H9 (cell line): ENCODE measurements at regions not wholly inside any gene's neighbourhood (a gene's known extent, or its start where the extent isn't known, plus 50 kb on each side); places are given as distances from the start of the nearest gene placed in this dataset.

Source experiments
- DNase-seq: peaks from one replicate; pipeline ENCODE4 v3.0.0-alpha.2; 2017
- H2AFZ ChIP-seq: one replicate; pipeline ENCODE4 v1.6.1; 2013; ENCODE audit warnings: mild to moderate bottlenecking, low read length, control low read depth, moderate library complexity
- H2AK5ac ChIP-seq: 2 replicates; pipeline ENCODE4 v1.6.1; 2013; ENCODE audit warnings: low read length, control low read depth, mixed read lengths; ENCODE audit not compliant: insufficient read length
- H2BK120ac ChIP-seq: one replicate; pipeline ENCODE4 v1.6.1; 2013; ENCODE audit warnings: low read depth, mild to moderate bottlenecking, low read length, control low read depth, inconsistent platforms; ENCODE audit not compliant: poor library complexity, severe bottlenecking
- H2BK12ac ChIP-seq: 2 replicates; pipeline ENCODE4 v1.6.1; 2013; ENCODE audit warnings: low read length, control low read depth, mixed read lengths, low read depth; ENCODE audit not compliant: insufficient read length
- H2BK15ac ChIP-seq: 2 replicates; pipeline ENCODE4 v1.6.1; 2013; ENCODE audit warnings: low read depth, low read length, control low read depth
- H2BK20ac ChIP-seq: one replicate; pipeline ENCODE4 v1.6.1; 2013; ENCODE audit warnings: low read depth, mild to moderate bottlenecking, low read length, control low read depth, inconsistent platforms; ENCODE audit not compliant: poor library complexity, severe bottlenecking
- H2BK5ac ChIP-seq: 2 replicates; pipeline ENCODE4 v1.6.1; 2013; ENCODE audit warnings: low read length, control low read depth, mixed read lengths; ENCODE audit not compliant: insufficient read length
- H3K14ac ChIP-seq: 2 replicates; pipeline ENCODE4 v1.6.1; 2013; ENCODE audit warnings: low read length, control low read depth; ENCODE audit not compliant: insufficient read depth
- H3K18ac ChIP-seq: 2 replicates; pipeline ENCODE4 v1.6.1; 2013; ENCODE audit warnings: low read depth, mild to moderate bottlenecking, mixed read lengths, low read length, control low read depth; ENCODE audit not compliant: insufficient read length
- H3K23ac ChIP-seq: 2 replicates; pipeline ENCODE4 v1.6.1; 2013; ENCODE audit warnings: low read length, control low read depth, mixed read lengths, low read depth; ENCODE audit not compliant: insufficient read length
- H3K23me2 ChIP-seq: 2 replicates; pipeline ENCODE4 v1.6.1; 2013; ENCODE audit warnings: low read depth, mild to moderate bottlenecking, mixed read lengths, low read length, control low read depth; ENCODE audit not compliant: insufficient read length, poor library complexity, severe bottlenecking
- H3K27ac ChIP-seq: 2 replicates; pipeline ENCODE4 v1.5.1; 2013; ENCODE audit warnings: low read length, control low read depth, mixed read lengths, low read depth; ENCODE audit not compliant: insufficient read length
- H3K27me3 ChIP-seq: 2 replicates; pipeline ENCODE4 v1.6.1; 2013; ENCODE audit warnings: low read length, control low read depth, inconsistent platforms; ENCODE audit not compliant: insufficient read depth
- H3K4ac ChIP-seq: 2 replicates; pipeline ENCODE4 v1.6.1; 2013; ENCODE audit warnings: low read depth, mild to moderate bottlenecking, control low read depth, inconsistent platforms, low read length, moderate library complexity
- H3K4me1 ChIP-seq: 2 replicates; pipeline ENCODE4 v1.6.1; 2013; ENCODE audit warnings: low read length, control low read depth, inconsistent platforms; ENCODE audit not compliant: insufficient read depth
- H3K4me2 ChIP-seq: 2 replicates; pipeline ENCODE4 v1.6.1; 2013; ENCODE audit warnings: low read length, control low read depth, mixed read lengths; ENCODE audit not compliant: insufficient read length, insufficient read depth
- H3K56ac ChIP-seq: 2 replicates; pipeline ENCODE4 v1.6.1; 2013; ENCODE audit warnings: low read depth, mild to moderate bottlenecking, mixed read lengths, low read length, control low read depth; ENCODE audit not compliant: insufficient read length
- H3K79me1 ChIP-seq: 2 replicates; pipeline ENCODE4 v1.6.1; 2013; ENCODE audit warnings: low read depth, mild to moderate bottlenecking, moderate library complexity, low read length, control low read depth, inconsistent platforms; ENCODE audit not compliant: insufficient read depth, poor library complexity, severe bottlenecking
- H3K79me2 ChIP-seq: 2 replicates; pipeline ENCODE4 v1.6.1; 2013; ENCODE audit warnings: low read length, control low read depth, inconsistent platforms; ENCODE audit not compliant: insufficient read depth
- H3K9ac ChIP-seq: 2 replicates; pipeline ENCODE4 v1.6.1; 2013; ENCODE audit warnings: low read length, control low read depth, mixed read lengths; ENCODE audit not compliant: insufficient read length; ENCODE audit errors: extremely low read depth
- H3K9me3 ChIP-seq: one replicate; pipeline ENCODE4 v1.6.1; 2013; ENCODE audit warnings: low read depth, low read length, inconsistent platforms; ENCODE audit not compliant: control insufficient read depth
- H3T11ph ChIP-seq: one replicate; pipeline ENCODE4 v1.6.1; 2013; ENCODE audit warnings: mild to moderate bottlenecking, low read length, control low read depth, inconsistent platforms
- H4K20me1 ChIP-seq: one replicate; pipeline ENCODE4 v1.6.1; 2013; ENCODE audit not compliant: control insufficient read depth, insufficient read length, insufficient read depth
- H4K5ac ChIP-seq: 2 replicates; pipeline ENCODE4 v1.6.1; 2013; ENCODE audit warnings: low read depth, mild to moderate bottlenecking, mixed read lengths, low read length, control low read depth; ENCODE audit not compliant: insufficient read length
- H4K8ac ChIP-seq: replicated peaks from 2 replicates; pipeline ENCODE4 v1.6.1; 2013; ENCODE audit warnings: low read length, control low read depth, mixed read lengths, low read depth; ENCODE audit not compliant: insufficient read length
- H4K91ac ChIP-seq: 2 replicates; pipeline ENCODE4 v1.6.1; 2013; ENCODE audit warnings: low read depth, mild to moderate bottlenecking, moderate library complexity, mixed read lengths, low read length, control low read depth; ENCODE audit not compliant: insufficient read length
- H3K27ac Mint-ChIP-seq, 3 experiments: 2 replicates in 2 of 3; 3 replicates in 1 of 3; pipeline ENCODE4 v1.8.0; 2020 to 2021; ENCODE audit warnings: mixed read lengths in 3 of 3, mild to moderate bottlenecking in 1 of 3, moderate library complexity in 1 of 3
- H3K27me3 Mint-ChIP-seq: 2 replicates; pipeline ENCODE4 v1.8.0; 2021; ENCODE audit warnings: low read depth, mild to moderate bottlenecking, moderate library complexity, mixed read lengths
- H3K36me3 Mint-ChIP-seq, 3 experiments: 2 replicates in 2 of 3; 3 replicates in 1 of 3; pipeline ENCODE4 v1.8.0; 2020 to 2021; ENCODE audit warnings: low read depth in 3 of 3, mixed read lengths in 3 of 3; ENCODE audit not compliant: insufficient read depth in 1 of 3
- H3K4me1 Mint-ChIP-seq, 2 experiments: 2 replicates each; pipeline ENCODE4 v1.8.0; 2020; ENCODE audit warnings: mixed read lengths in 2 of 2
- H3K4me3 Mint-ChIP-seq, 2 experiments: 2 replicates in 1 of 2; 3 replicates in 1 of 2; pipeline ENCODE4 v1.8.0; 2020 to 2021; ENCODE audit warnings: mild to moderate bottlenecking in 2 of 2, mixed read lengths in 2 of 2, moderate library complexity in 1 of 2
- H3K9me3 Mint-ChIP-seq, 2 experiments: 2 replicates in 1 of 2; 3 replicates in 1 of 2; pipeline ENCODE4 v1.8.0; 2020; ENCODE audit warnings: mild to moderate bottlenecking in 2 of 2, mixed read lengths in 2 of 2, moderate library complexity in 1 of 2
- WGBS: extraction: QIAGEN DNeasy Blood & Tissue Kit; methylation state at CpG from one replicate; pipeline ENCODE4 v1.1.7; 2013; ENCODE audit warnings: missing lambda C conversion rate, low lambda C conversion rate, mixed read lengths; ENCODE audit not compliant: insufficient read length; ENCODE audit errors: extremely low coverage; 5-methylcytosine and 5-hydroxymethylcytosine counted together
- TF ChIP-seq, protein P1 (sequence below): fragments of 200-600 bp; sonication (generic); conservative IDR thresholded peaks from 3 replicates; pipeline ENCODE4 v1.8.0; 2021; ENCODE audit warnings: antibody characterized with exemption, mild to moderate bottlenecking

- TF ChIP-seq, protein P1, sequence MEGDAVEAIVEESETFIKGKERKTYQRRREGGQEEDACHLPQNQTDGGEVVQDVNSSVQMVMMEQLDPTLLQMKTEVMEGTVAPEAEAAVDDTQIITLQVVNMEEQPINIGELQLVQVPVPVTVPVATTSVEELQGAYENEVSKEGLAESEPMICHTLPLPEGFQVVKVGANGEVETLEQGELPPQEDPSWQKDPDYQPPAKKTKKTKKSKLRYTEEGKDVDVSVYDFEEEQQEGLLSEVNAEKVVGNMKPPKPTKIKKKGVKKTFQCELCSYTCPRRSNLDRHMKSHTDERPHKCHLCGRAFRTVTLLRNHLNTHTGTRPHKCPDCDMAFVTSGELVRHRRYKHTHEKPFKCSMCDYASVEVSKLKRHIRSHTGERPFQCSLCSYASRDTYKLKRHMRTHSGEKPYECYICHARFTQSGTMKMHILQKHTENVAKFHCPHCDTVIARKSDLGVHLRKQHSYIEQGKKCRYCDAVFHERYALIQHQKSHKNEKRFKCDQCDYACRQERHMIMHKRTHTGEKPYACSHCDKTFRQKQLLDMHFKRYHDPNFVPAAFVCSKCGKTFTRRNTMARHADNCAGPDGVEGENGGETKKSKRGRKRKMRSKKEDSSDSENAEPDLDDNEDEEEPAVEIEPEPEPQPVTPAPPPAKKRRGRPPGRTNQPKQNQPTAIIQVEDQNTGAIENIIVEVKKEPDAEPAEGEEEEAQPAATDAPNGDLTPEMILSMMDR, result no peak
- Histone ChIP-seq H2BK20ac (no peak overlapping the region), H2BK5ac (no peak overlapping the region), H2BK120ac (no peak overlapping the region), H3K9me3 (no peaks in the 10 kb centered on the region), H4K5ac (no peak overlapping the region), H3K23me2 (no peaks in the 10 kb centered on the region), H3K4ac (no peak overlapping the region), H2AFZ (no peak overlapping the region), H3K23ac (no peak overlapping the region), H4K20me1 (no peaks in the 10 kb centered on the region), H3K18ac (no peak overlapping the region), H3K27ac (no peak overlapping the region), H3K14ac (no peak overlapping the region), H3K9ac (no peak overlapping the region), H4K91ac (no peak overlapping the region), H2BK12ac (no peak overlapping the region), H3K56ac (no peak overlapping the region), H3K27me3 (no peaks in the 10 kb centered on the region; the same call in 1 of the 2 replicates), H3K4me2 (no peak overlapping the region), H3K79me2 (no peaks in the 10 kb centered on the region), H3T11ph (no peak overlapping the region), H3K4me1 (no peaks in the 10 kb centered on the region), H4K8ac (no peak overlapping the region), H2AK5ac (no peak overlapping the region), H2BK15ac (no peak overlapping the region), H3K79me1 (no peaks in the 10 kb centered on the region)
- Mint-ChIP-seq H3K27ac (no peak overlapping the region), H3K4me1 (peaks cover 10 to 13% of the 10 kb centered on the region in 2 experiments), H3K4me3 (no peak overlapping the region), H3K27me3 (peaks cover 51% of the 10 kb centered on the region), H3K36me3 (no peaks in the 10 kb centered on the region), H3K9me3 (no peaks in the 10 kb centered on the region)
- no CpG with 5 or more reads among the region's 5 CpGs for WGBS
- no peak for DNase-seq
Observed at GRCh38 chr2:60091894-60092293, 461.6 kb downstream of the BCL11A start.
